ENCODE measurements at regions not wholly inside any gene's neighbourhood (a gene's known extent, or its start where the extent isn't known, plus 50 kb on each side); places are given as distances from the start of the nearest gene placed in this dataset.

GRCh38 chr7:41315764-41316163 lies 387.1 kb downstream of the INHBA start:
- Mint-ChIP-seq H3K27me3 (ENCODE audit: insufficient read depth, unreplicated experiment) (no peaks in the 10 kb centered on the region), H3K27ac (ENCODE audit: low read depth, unreplicated experiment) (no peak overlapping the region), H3K36me3 (ENCODE audit: insufficient read depth, unreplicated experiment) (no peaks in the 10 kb centered on the region), H3K4me3 (ENCODE audit: unreplicated experiment) (no peak overlapping the region), H3K4me1 (ENCODE audit: insufficient read depth, unreplicated experiment) (no peaks in the 10 kb centered on the region), H3K9me3 (ENCODE audit: unreplicated experiment) (no peaks in the 10 kb centered on the region)
- CTCF ChIA-PET = interaction anchor here (0.5 to 1.2 kb wide), 6 partner anchors 22 to 685 kb away, joined by 3 to 6 read pairs (median 3); no protein-coding TSS in a partner anchor
- POLR2A ChIA-PET = no interaction called here
- intact Hi-C loops (cut with micrococcal nuclease) = no loop called here
- TF ChIP-seq CTCF (IDR thresholded peaks at IDR 0.05; ENCODE audit: unreplicated experiment) = peak; percentile 17
- no TSS peak for BruUV-seq (replicated peaks)
- no peak for DNase-seq (ENCODE audit: unreplicated experiment)

- no TSS peak for BruUV-seq (replicated peaks)
- H3K36me3 Mint-ChIP-seq (ENCODE audit: insufficient read depth, unreplicated experiment) = no peaks in the 10 kb centered on the region
- H3K27ac Mint-ChIP-seq (ENCODE audit: low read depth, unreplicated experiment) = no peak overlapping the region
- DNase-seq (ENCODE audit: unreplicated experiment) = no peak
- ChIA-PET CTCF (no interaction called here), POLR2A (no interaction called here)
- H3K27me3 Mint-ChIP-seq (ENCODE audit: insufficient read depth, unreplicated experiment) = no peaks in the 10 kb centered on the region
- no peak overlapping the region for H3K4me3 Mint-ChIP-seq (ENCODE audit: unreplicated experiment)
- H3K4me1 Mint-ChIP-seq (ENCODE audit: insufficient read depth, unreplicated experiment) = no peaks in the 10 kb centered on the region
- TF ChIP-seq CTCF (IDR thresholded peaks at IDR 0.05; ENCODE audit: unreplicated experiment) = no peak
- no peaks in the 10 kb centered on the region for H3K9me3 Mint-ChIP-seq (ENCODE audit: unreplicated experiment)
- intact Hi-C loops (cut with micrococcal nuclease) = no loop called here
These were observed 389.7 kb downstream of the INHBA start for GRCh38 chr7:41313171-41313570.

GRCh38 chr7:41312235-41312634 lies 390.7 kb downstream of the INHBA start:
- Mint-ChIP-seq H3K9me3 (ENCODE audit: unreplicated experiment) (no peaks in the 10 kb centered on the region), H3K36me3 (ENCODE audit: insufficient read depth, unreplicated experiment) (no peaks in the 10 kb centered on the region), H3K4me1 (ENCODE audit: insufficient read depth, unreplicated experiment) (no peaks in the 10 kb centered on the region), H3K27me3 (ENCODE audit: insufficient read depth, unreplicated experiment) (no peaks in the 10 kb centered on the region), H3K4me3 (ENCODE audit: unreplicated experiment) (no peak overlapping the region), H3K27ac (ENCODE audit: low read depth, unreplicated experiment) (no peak overlapping the region)
- DNase-seq (ENCODE audit: unreplicated experiment) = no peak
- POLR2A ChIA-PET = interaction anchor here (0.6 kb wide), 1 partner anchor 9 kb away, joined by 3 read pairs; no protein-coding TSS in a partner anchor
- no TSS peak for BruUV-seq (replicated peaks)
- TF ChIP-seq CTCF (IDR thresholded peaks at IDR 0.05; ENCODE audit: unreplicated experiment) = no peak
- intact Hi-C loops (cut with micrococcal nuclease) = no loop called here
- CTCF ChIA-PET = interaction anchor here (0.8 kb wide), 1 partner anchor 9 kb away, joined by 3 read pairs; no protein-coding TSS in a partner anchor

- Mint-ChIP-seq H3K4me3 (ENCODE audit: unreplicated experiment) (no peak overlapping the region), H3K27me3 (ENCODE audit: insufficient read depth, unreplicated experiment) (no peaks in the 10 kb centered on the region), H3K4me1 (ENCODE audit: insufficient read depth, unreplicated experiment) (no peaks in the 10 kb centered on the region), H3K27ac (ENCODE audit: low read depth, unreplicated experiment) (no peak overlapping the region), H3K36me3 (ENCODE audit: insufficient read depth, unreplicated experiment) (no peaks in the 10 kb centered on the region), H3K9me3 (ENCODE audit: unreplicated experiment) (no peaks in the 10 kb centered on the region)
- no TSS peak for BruUV-seq (replicated peaks)
- ChIA-PET POLR2A (no interaction called here), CTCF (no interaction called here)
- DNase-seq (ENCODE audit: unreplicated experiment) = no peak
- intact Hi-C loops (cut with micrococcal nuclease) = no loop called here
- TF ChIP-seq CTCF (IDR thresholded peaks at IDR 0.05; ENCODE audit: unreplicated experiment) = no peak
These were observed 391.6 kb downstream of the INHBA start for GRCh38 chr7:41311301-41311700.

Data from MCF 10A (cell line).